ENCODE measurements at regions not wholly inside any gene's neighbourhood (a gene's known extent, or its start where the extent isn't known, plus 50 kb on each side); places are given as distances from the start of the nearest gene placed in this dataset.
A peak's percentile ranks its signal among the peaks of the same experiment; 100 is the strongest.

GRCh38 chr15:31269816-31270575 lies 56.6 kb upstream of the KLF13 start:
- Histone ChIP-seq H3K9ac (ENCODE audit: low read length in 3 of 3) (no peak overlapping the region), H3K27me3 (ENCODE audit: control insufficient read depth, insufficient read depth, low read length) (no peaks in the 10 kb centered on the region), H3K9me3 (ENCODE audit: control insufficient read depth in 2 of 3, insufficient read depth in 1 of 3, low read length in 3 of 3) (no peaks in the 10 kb centered on the region), H3K27ac (ENCODE audit: low read depth in 2 of 2, low read length in 2 of 2) (no peak overlapping the region), H3K4me1 (ENCODE audit: control insufficient read depth in 2 of 3, insufficient read depth in 2 of 3, low read depth in 1 of 3, low read length in 3 of 3) (peaks cover 0 to 17% (median 5%) of the 10 kb centered on the region in 3 donors), H3K36me3 (ENCODE audit: control insufficient read depth in 2 of 3, insufficient read depth in 3 of 3, low read length in 3 of 3) (no peaks in the 10 kb centered on the region), H3K4me3 (ENCODE audit: low read length in 3 of 3) (no peak overlapping the region)
- intact Hi-C loops (cut with DNase I) = no loop called here
- FAIRE-seq (no peak), DNase-seq (peak in 2 of 5 donors; percentile 1 to 6)
- no peak for TF ChIP-seq CTCF (IDR thresholded peaks at IDR 0.05; ENCODE audit: borderline replicate concordance, extremely low read depth, insufficient read depth)

- TF ChIP-seq CTCF (IDR thresholded peaks at IDR 0.05; ENCODE audit: borderline replicate concordance, extremely low read depth, insufficient read depth) = no peak
- no peak overlapping the region for H3K4me3 ChIP-seq (ENCODE audit: low read length in 3 of 3)
- no peak for FAIRE-seq
- peak in 1 of 5 donors; percentile 6 for DNase-seq
- intact Hi-C loops (cut with DNase I) = no loop called here
- H3K27me3 ChIP-seq (ENCODE audit: control insufficient read depth, insufficient read depth, low read length) = no peaks in the 10 kb centered on the region
- H3K9ac ChIP-seq (ENCODE audit: low read length in 3 of 3) = no peak overlapping the region
- H3K36me3 ChIP-seq (ENCODE audit: control insufficient read depth in 2 of 3, insufficient read depth in 3 of 3, low read length in 3 of 3) = no peaks in the 10 kb centered on the region
- no peaks in the 10 kb centered on the region for H3K9me3 ChIP-seq (ENCODE audit: control insufficient read depth in 2 of 3, insufficient read depth in 1 of 3, low read length in 3 of 3)
- H3K4me1 ChIP-seq (ENCODE audit: control insufficient read depth in 2 of 3, insufficient read depth in 2 of 3, low read depth in 1 of 3, low read length in 3 of 3) = peaks cover 0 to 9% (median 0%) of the 10 kb centered on the region in 3 donors
- no peak overlapping the region for H3K27ac ChIP-seq (ENCODE audit: low read depth in 2 of 2, low read length in 2 of 2)
Measured at GRCh38 chr15:31270767-31271166, 55.9 kb upstream of the KLF13 start.

- no peak overlapping the region for H3K27ac ChIP-seq (ENCODE audit: low read depth in 2 of 2, low read length in 2 of 2)
- H3K9ac ChIP-seq (ENCODE audit: low read length in 3 of 3) = no peak overlapping the region
- no peaks in the 10 kb centered on the region for H3K9me3 ChIP-seq (ENCODE audit: control insufficient read depth in 2 of 3, insufficient read depth in 1 of 3, low read length in 3 of 3)
- peak in 1 of 5 donors; percentile 3 for DNase-seq
- H3K36me3 ChIP-seq (ENCODE audit: control insufficient read depth in 2 of 3, insufficient read depth in 3 of 3, low read length in 3 of 3) = no peaks in the 10 kb centered on the region
- no peak for TF ChIP-seq CTCF (IDR thresholded peaks at IDR 0.05; ENCODE audit: borderline replicate concordance, extremely low read depth, insufficient read depth)
- no peak for FAIRE-seq
- intact Hi-C loops (cut with DNase I) = no loop called here
- peaks cover 0 to 7% (median 0%) of the 10 kb centered on the region in 3 donors for H3K4me1 ChIP-seq (ENCODE audit: control insufficient read depth in 2 of 3, insufficient read depth in 2 of 3, low read depth in 1 of 3, low read length in 3 of 3)
- H3K27me3 ChIP-seq (ENCODE audit: control insufficient read depth, insufficient read depth, low read length) = no peaks in the 10 kb centered on the region
- H3K4me3 ChIP-seq (ENCODE audit: low read length in 3 of 3) = no peak overlapping the region
Measured at GRCh38 chr15:31271224-31271635, 55.4 kb upstream of the KLF13 start.
